SK-N-SH (cell line): ENCODE measurements at regions not wholly inside any gene's neighbourhood (a gene's known extent, or its start where the extent isn't known, plus 50 kb on each side); places are given as distances from the start of the nearest gene placed in this dataset.

Experiments
- CTCF ChIA-PET: fragments of 300-600, 350-600 bp; formaldehyde crosslinking; extraction: SDS; loops from one replicate; lab custom pipeline; 2021; lab: Yijun Ruan, JAX
- POLR2A ChIA-PET: fragments of 350-600 bp; sonication (Branson Sonifier 250); formaldehyde crosslinking; extraction: SDS; loops from one replicate; lab custom pipeline; 2020; ENCODE audit warnings: antibody characterized with exemption, inconsistent platforms; lab: Yijun Ruan, JAX
- DNase-seq: peaks from one replicate; pipeline ENCODE4 v3.0.0; 2012
- H2AFZ ChIP-seq: fragments of 200-600 bp; sonication (generic); 2 replicates; pipeline ENCODE4 v1.8.1; 2016; ENCODE audit warnings: antibody characterized with exemption, mild to moderate bottlenecking, low read depth
- H3F3A ChIP-seq: fragments of 200-600 bp; sonication (generic); replicated peaks from 2 replicates; pipeline ENCODE3; 2016; ENCODE audit warnings: antibody characterized with exemption, mild to moderate bottlenecking; ENCODE audit not compliant: insufficient read depth
- H3K27ac ChIP-seq, 2 experiments: fragments of 200-500 bp in 1 of 2; fragments of 200-600 bp in 1 of 2; sonication (Bioruptor generic) in 1 of 2; sonication (generic), shearing (Covaris generic) in 1 of 2; 2 replicates each; pipeline versions ENCODE4 v1.5.1 to v1.6.1; 2014 to 2016; ENCODE audit warnings: low read depth in 2 of 2, inconsistent platforms in 1 of 2, low read length in 1 of 2, mild to moderate bottlenecking in 1 of 2, mixed read lengths in 1 of 2
- H3K27me3 ChIP-seq: fragments of 200-600 bp; sonication (generic), shearing (Covaris generic); 2 replicates; pipeline ENCODE4 v1.6.1; 2016; ENCODE audit warnings: mixed run types; ENCODE audit not compliant: insufficient read depth
- H3K36me3 ChIP-seq, 2 experiments: fragments of 200-500 bp in 1 of 2; fragments of 200-600 bp in 1 of 2; sonication (Bioruptor generic) in 1 of 2; sonication (generic) in 1 of 2; replicated peaks in 1 of 2; 2 replicates each; pipeline versions ENCODE3 to v1.5.1; 2014 to 2016; ENCODE audit warnings: low read length in 1 of 2, mild to moderate bottlenecking in 1 of 2; ENCODE audit not compliant: insufficient read depth in 2 of 2, control insufficient read depth in 1 of 2
- H3K4me1 ChIP-seq, 2 experiments: fragments of 200-500 bp in 1 of 2; fragments of 200-600 bp in 1 of 2; sonication (Bioruptor generic) in 1 of 2; sonication (generic), shearing (Covaris generic) in 1 of 2; 2 replicates each; pipeline versions ENCODE4 v1.5.1 to v1.6.1; 2014 to 2016; ENCODE audit warnings: low read depth in 1 of 2, low read length in 1 of 2, mixed run types in 1 of 2; ENCODE audit not compliant: insufficient read depth in 2 of 2, control insufficient read depth in 1 of 2
- H3K4me2 ChIP-seq: fragments of 200-600 bp; sonication (generic), shearing (Covaris generic); 2 replicates; pipeline ENCODE4 v1.6.1; 2017; ENCODE audit warnings: mixed run types
- H3K4me3 ChIP-seq, 2 experiments: fragments of 200-500 bp in 1 of 2; fragments of 200-600 bp in 1 of 2; sonication (Bioruptor generic) in 1 of 2; sonication (generic), shearing (Covaris generic) in 1 of 2; 2 replicates each; pipeline versions ENCODE4 v1.5.1 to v1.8.1; 2014 to 2016; ENCODE audit warnings: low read depth in 2 of 2, inconsistent platforms in 1 of 2, low read length in 1 of 2, mild to moderate bottlenecking in 1 of 2, mixed read lengths in 1 of 2, moderate library complexity in 1 of 2
- H3K79me2 ChIP-seq: fragments of 200-600 bp; sonication (generic); 2 replicates; pipeline ENCODE4 v1.8.1; 2017; ENCODE audit warnings: mild to moderate bottlenecking; ENCODE audit not compliant: insufficient read depth
- H3K9ac ChIP-seq: fragments of 200-600 bp; sonication (generic); 2 replicates; pipeline ENCODE4 v1.6.1; 2017; ENCODE audit warnings: mixed run types
- H3K9me2 ChIP-seq: fragments of 200-600 bp; sonication (generic); 2 replicates; pipeline ENCODE4 v1.6.1; 2017; ENCODE audit warnings: mixed run types
- H3K9me3 ChIP-seq: fragments of 200-600 bp; sonication (generic); 2 replicates; pipeline ENCODE4 v1.6.1; 2017; ENCODE audit warnings: mixed run types, mild to moderate bottlenecking, moderate library complexity
- H4K20me1 ChIP-seq: fragments of 200-600 bp; sonication (generic); 2 replicates; pipeline ENCODE4 v1.6.1; 2017; ENCODE audit warnings: mild to moderate bottlenecking, mixed run types; ENCODE audit not compliant: insufficient read depth
- CTCF ChIP-seq: fragments of 200-600 bp; sonication (generic); IDR thresholded peaks from 2 replicates; pipeline ENCODE4 v1.6.1; 2017; ENCODE audit warnings: antibody characterized with exemption, mild to moderate bottlenecking, moderate library complexity
- EP300 ChIP-seq, 2 experiments: IDR thresholded peaks; 2 replicates each; pipeline versions ENCODE4 v1.4.0 to v1.6.1; 2012; ENCODE audit warnings: borderline replicate concordance in 1 of 2, low read depth in 1 of 2, low read length in 1 of 2
- FOSL2 ChIP-seq: IDR thresholded peaks from 2 replicates; pipeline ENCODE4 v1.4.0; 2012; ENCODE audit warnings: low read depth, mild to moderate bottlenecking, moderate library complexity, borderline replicate concordance
- GABPA ChIP-seq: IDR thresholded peaks from 2 replicates; pipeline ENCODE4 v1.4.0; 2012; ENCODE audit warnings: low read depth, mild to moderate bottlenecking
- NRF1 ChIP-seq: IDR thresholded peaks from 2 replicates; pipeline ENCODE4 v1.6.1; 2012; ENCODE audit warnings: low read depth, mild to moderate bottlenecking, low read length
- POLR2AphosphoS5 ChIP-seq: IDR thresholded peaks from 2 replicates; pipeline ENCODE4 v1.6.1; 2012; ENCODE audit warnings: low read depth, low read length
- SIN3A ChIP-seq: IDR thresholded peaks from 2 replicates; pipeline ENCODE4 v1.6.1; 2012; ENCODE audit warnings: low read depth, mild to moderate bottlenecking, low read length, moderate library complexity, borderline replicate concordance
- ZBTB33 ChIP-seq: IDR thresholded peaks from 2 replicates; pipeline ENCODE4 v1.4.0; 2012; ENCODE audit warnings: low read depth, borderline replicate concordance
- WGBS: methylation state at CpG from one replicate; pipeline ENCODE4 v1.1.6; 2017; ENCODE audit warnings: low lambda C conversion rate; 5-methylcytosine and 5-hydroxymethylcytosine counted together
- TF ChIP-seq, protein P1 (sequence below): IDR thresholded peaks from 2 replicates; pipeline ENCODE4 v1.6.1; 2012; ENCODE audit warnings: mild to moderate bottlenecking, low read depth, low read length, moderate library complexity
- TF ChIP-seq, protein P2 (sequence below): IDR thresholded peaks from 2 replicates; pipeline ENCODE4 v1.4.0; 2012; ENCODE audit warnings: low read depth, borderline replicate concordance
- TF ChIP-seq, protein P3 (sequence below): fragments of 150-350 bp; IDR thresholded peaks from 2 replicates; pipeline ENCODE4 v1.6.1; 2016; ENCODE audit warnings: mild to moderate bottlenecking, low read depth, low read length

DNA sequence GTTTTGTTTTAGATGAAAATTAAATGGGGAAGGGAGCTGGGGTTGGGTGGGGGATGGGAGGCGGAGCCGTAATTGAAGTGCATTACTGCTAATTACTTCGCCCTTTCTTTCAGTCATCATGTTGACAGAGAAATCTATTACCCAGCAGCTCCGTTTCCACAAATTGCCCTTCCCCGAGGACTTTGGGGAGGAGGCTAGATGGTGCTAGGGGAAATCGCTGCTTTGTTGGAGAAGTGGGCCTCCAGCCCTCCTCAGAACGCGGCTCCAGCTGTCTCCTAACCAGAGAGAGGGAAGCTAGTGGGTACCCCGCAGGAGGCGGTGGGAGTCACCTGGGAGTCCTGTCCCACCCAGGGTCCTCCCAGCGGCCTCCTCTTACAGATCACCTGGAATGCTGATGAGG lies 130.9 kb upstream of the MYCN start:
- WGBS: 62% methylated on average over 11 of the region's 11 CpGs
- no peaks in the 10 kb centered on the region for H3K9me3 ChIP-seq
- no peak overlapping the region for H3K27ac ChIP-seq
- TF ChIP-seq SIN3A: no peak
- TF ChIP-seq, protein P1, sequence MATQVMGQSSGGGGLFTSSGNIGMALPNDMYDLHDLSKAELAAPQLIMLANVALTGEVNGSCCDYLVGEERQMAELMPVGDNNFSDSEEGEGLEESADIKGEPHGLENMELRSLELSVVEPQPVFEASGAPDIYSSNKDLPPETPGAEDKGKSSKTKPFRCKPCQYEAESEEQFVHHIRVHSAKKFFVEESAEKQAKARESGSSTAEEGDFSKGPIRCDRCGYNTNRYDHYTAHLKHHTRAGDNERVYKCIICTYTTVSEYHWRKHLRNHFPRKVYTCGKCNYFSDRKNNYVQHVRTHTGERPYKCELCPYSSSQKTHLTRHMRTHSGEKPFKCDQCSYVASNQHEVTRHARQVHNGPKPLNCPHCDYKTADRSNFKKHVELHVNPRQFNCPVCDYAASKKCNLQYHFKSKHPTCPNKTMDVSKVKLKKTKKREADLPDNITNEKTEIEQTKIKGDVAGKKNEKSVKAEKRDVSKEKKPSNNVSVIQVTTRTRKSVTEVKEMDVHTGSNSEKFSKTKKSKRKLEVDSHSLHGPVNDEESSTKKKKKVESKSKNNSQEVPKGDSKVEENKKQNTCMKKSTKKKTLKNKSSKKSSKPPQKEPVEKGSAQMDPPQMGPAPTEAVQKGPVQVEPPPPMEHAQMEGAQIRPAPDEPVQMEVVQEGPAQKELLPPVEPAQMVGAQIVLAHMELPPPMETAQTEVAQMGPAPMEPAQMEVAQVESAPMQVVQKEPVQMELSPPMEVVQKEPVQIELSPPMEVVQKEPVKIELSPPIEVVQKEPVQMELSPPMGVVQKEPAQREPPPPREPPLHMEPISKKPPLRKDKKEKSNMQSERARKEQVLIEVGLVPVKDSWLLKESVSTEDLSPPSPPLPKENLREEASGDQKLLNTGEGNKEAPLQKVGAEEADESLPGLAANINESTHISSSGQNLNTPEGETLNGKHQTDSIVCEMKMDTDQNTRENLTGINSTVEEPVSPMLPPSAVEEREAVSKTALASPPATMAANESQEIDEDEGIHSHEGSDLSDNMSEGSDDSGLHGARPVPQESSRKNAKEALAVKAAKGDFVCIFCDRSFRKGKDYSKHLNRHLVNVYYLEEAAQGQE: no peak
- no peak for TF ChIP-seq ZBTB33
- no peak for TF ChIP-seq POLR2AphosphoS5
- no peaks in the 10 kb centered on the region for H3F3A ChIP-seq
- H3K4me3 ChIP-seq: no peak overlapping the region
- H2AFZ ChIP-seq: no peak overlapping the region
- ChIA-PET POLR2A (no interaction called here), CTCF (interaction anchor here (0.8 kb wide), 1 partner anchor 11 kb away, joined by 4 read pairs; no protein-coding TSS in a partner anchor)
- no peak for DNase-seq
- no peaks in the 10 kb centered on the region for H3K79me2 ChIP-seq
- peaks cover 0 to 20% of the 10 kb centered on the region in 2 experiments; a peak in 1 of 4 replicates for H3K4me1 ChIP-seq
- H3K9me2 ChIP-seq: no peaks in the 10 kb centered on the region
- no peak overlapping the region for H3K4me2 ChIP-seq
- no peak overlapping the region for H3K9ac ChIP-seq
- no peaks in the 10 kb centered on the region for H4K20me1 ChIP-seq
- H3K36me3 ChIP-seq: no peaks in the 10 kb centered on the region
- H3K27me3 ChIP-seq: no peaks in the 10 kb centered on the region

- no peaks in the 10 kb centered on the region for H3K79me2 ChIP-seq
- no peak overlapping the region for H3K4me3 ChIP-seq
- no peaks in the 10 kb centered on the region for H3K36me3 ChIP-seq
- no peak for DNase-seq
- H3F3A ChIP-seq: no peaks in the 10 kb centered on the region
- no peaks in the 10 kb centered on the region for H4K20me1 ChIP-seq
- H2AFZ ChIP-seq: no peak overlapping the region
- 40% methylated on average over 12 of the region's 12 CpGs for WGBS
- H3K27me3 ChIP-seq: no peaks in the 10 kb centered on the region
- ChIA-PET CTCF (interaction anchor here (0.7 kb wide), 1 partner anchor 173 kb away, joined by 3 read pairs; no protein-coding TSS in a partner anchor), POLR2A (interaction anchor here (1.4 kb wide), 1 partner anchor 15 kb away, joined by 4 read pairs; no protein-coding TSS in a partner anchor)
- H3K4me2 ChIP-seq: no peak overlapping the region
- H3K9me3 ChIP-seq: no peaks in the 10 kb centered on the region
- H3K27ac ChIP-seq: no peak overlapping the region
- H3K9ac ChIP-seq: no peak overlapping the region
- no peaks in the 10 kb centered on the region for H3K9me2 ChIP-seq
- H3K4me1 ChIP-seq: peaks cover 0 to 21% of the 10 kb centered on the region in 2 experiments; a peak in 1 of 4 replicates
- TF ChIP-seq, protein P2, sequence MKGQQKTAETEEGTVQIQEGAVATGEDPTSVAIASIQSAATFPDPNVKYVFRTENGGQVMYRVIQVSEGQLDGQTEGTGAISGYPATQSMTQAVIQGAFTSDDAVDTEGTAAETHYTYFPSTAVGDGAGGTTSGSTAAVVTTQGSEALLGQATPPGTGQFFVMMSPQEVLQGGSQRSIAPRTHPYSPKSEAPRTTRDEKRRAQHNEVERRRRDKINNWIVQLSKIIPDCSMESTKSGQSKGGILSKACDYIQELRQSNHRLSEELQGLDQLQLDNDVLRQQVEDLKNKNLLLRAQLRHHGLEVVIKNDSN: no peak
- TF ChIP-seq CTCF (no peak), EP300 (IDR thresholded peaks at IDR 0.05; ENCODE audit: borderline replicate concordance in 1 of 2, low read depth in 1 of 2, low read length in 1 of 2) (no peak), NRF1 (no peak), FOSL2 (no peak), GABPA (no peak), ZBTB33 (no peak)
- TF ChIP-seq, protein P3, sequence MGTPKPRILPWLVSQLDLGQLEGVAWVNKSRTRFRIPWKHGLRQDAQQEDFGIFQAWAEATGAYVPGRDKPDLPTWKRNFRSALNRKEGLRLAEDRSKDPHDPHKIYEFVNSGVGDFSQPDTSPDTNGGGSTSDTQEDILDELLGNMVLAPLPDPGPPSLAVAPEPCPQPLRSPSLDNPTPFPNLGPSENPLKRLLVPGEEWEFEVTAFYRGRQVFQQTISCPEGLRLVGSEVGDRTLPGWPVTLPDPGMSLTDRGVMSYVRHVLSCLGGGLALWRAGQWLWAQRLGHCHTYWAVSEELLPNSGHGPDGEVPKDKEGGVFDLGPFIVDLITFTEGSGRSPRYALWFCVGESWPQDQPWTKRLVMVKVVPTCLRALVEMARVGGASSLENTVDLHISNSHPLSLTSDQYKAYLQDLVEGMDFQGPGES: no peak
Observed at GRCh38 chr2:15810477-15811150, 129.7 kb upstream of the MYCN start.
